ENCODE measurements at regions not wholly inside any gene's neighbourhood (a gene's known extent, or its start where the extent isn't known, plus 50 kb on each side); places are given as distances from the start of the nearest gene placed in this dataset.

DNA sequence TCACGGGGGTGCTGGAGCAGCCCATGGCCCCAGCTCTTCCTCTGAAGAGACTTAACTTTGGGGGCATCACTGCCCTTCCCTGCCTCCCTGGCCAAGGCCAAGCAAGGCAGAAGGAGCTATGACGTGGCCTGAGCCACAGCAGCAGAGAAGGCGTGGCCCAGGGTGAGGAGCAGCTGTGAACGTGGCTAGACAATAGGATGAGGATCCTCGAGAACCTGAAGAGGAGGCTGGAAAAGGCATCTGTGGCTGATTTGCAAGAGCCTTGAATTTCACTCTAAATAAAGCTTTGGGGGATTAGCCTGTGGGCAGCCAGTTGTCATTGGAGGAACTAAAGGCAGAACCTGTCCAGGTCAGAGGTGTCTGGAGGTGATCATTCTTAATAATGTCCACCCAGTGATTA is 652.9 kb upstream of the ID2 start:
- Histone ChIP-seq H3K27me3 (ENCODE audit: insufficient read depth, low read length) (no peaks in the 10 kb centered on the region), H3K4me1 (ENCODE audit: control insufficient read depth in 1 of 2, insufficient read depth in 2 of 2, low read length in 2 of 2) (peaks cover 5 to 10% of the 10 kb centered on the region in 2 experiments; a peak in 3 of 4 replicates), H4K20me1 (ENCODE audit: insufficient read depth) (no peaks in the 10 kb centered on the region), H3K9me3 (ENCODE audit: control insufficient read depth in 1 of 2, insufficient read depth in 1 of 2, low read depth in 1 of 2, low read length in 2 of 2) (no peaks in the 10 kb centered on the region), H3K9me2 (ENCODE audit: insufficient read depth) (no peaks in the 10 kb centered on the region), H3K4me2 (ENCODE audit: low read length) (no peak overlapping the region), H3K36me3 (ENCODE audit: control insufficient read depth in 1 of 2, insufficient read depth in 2 of 2, low read length in 2 of 2) (no peaks in the 10 kb centered on the region), H3K27ac (ENCODE audit: low read depth, low read length) (no peak overlapping the region), H2AFZ (ENCODE audit: low read depth, low read length, poor library complexity, severe bottlenecking) (no peak overlapping the region), H3K4me3 (replicated peaks in 1 of 2; ENCODE audit: low read depth in 1 of 2, low read length in 2 of 2) (no peak overlapping the region), H3K79me2 (ENCODE audit: insufficient read depth, low read length) (no peaks in the 10 kb centered on the region), H3K9ac (ENCODE audit: low read length) (no peak overlapping the region)
- intact Hi-C loops (cut with micrococcal nuclease), result no loop called here
- CTCF ChIA-PET, result no interaction called here
- TF ChIP-seq, protein P1, sequence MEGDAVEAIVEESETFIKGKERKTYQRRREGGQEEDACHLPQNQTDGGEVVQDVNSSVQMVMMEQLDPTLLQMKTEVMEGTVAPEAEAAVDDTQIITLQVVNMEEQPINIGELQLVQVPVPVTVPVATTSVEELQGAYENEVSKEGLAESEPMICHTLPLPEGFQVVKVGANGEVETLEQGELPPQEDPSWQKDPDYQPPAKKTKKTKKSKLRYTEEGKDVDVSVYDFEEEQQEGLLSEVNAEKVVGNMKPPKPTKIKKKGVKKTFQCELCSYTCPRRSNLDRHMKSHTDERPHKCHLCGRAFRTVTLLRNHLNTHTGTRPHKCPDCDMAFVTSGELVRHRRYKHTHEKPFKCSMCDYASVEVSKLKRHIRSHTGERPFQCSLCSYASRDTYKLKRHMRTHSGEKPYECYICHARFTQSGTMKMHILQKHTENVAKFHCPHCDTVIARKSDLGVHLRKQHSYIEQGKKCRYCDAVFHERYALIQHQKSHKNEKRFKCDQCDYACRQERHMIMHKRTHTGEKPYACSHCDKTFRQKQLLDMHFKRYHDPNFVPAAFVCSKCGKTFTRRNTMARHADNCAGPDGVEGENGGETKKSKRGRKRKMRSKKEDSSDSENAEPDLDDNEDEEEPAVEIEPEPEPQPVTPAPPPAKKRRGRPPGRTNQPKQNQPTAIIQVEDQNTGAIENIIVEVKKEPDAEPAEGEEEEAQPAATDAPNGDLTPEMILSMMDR (IDR thresholded peaks at IDR 0.05 in 2 of 3, conservative IDR thresholded peaks at IDR 0.05 in 1 of 3; ENCODE audit: borderline replicate concordance in 1 of 3, insufficient read depth in 1 of 3, low read depth in 2 of 3, low read length in 2 of 3), result no peak
- no peak for TF ChIP-seq ZNF274 (IDR thresholded peaks at IDR 0.05; ENCODE audit: low read depth, low read length)
- TF ChIP-seq ELF1 (IDR thresholded peaks at IDR 0.05; ENCODE audit: borderline replicate concordance, low read depth), result no peak
- no peak for TF ChIP-seq EGR1 (IDR thresholded peaks at IDR 0.05; ENCODE audit: low read depth)
- RAD21 ChIA-PET (ENCODE audit: low non-redundant PET in 1 of 2, low total read pairs in 2 of 2, uncharacterized antibody in 2 of 2, unreplicated experiment in 2 of 2), result no interaction called here
- POLR2A ChIA-PET, result no interaction called here
- no peak for ATAC-seq
- no TSS peak for BruUV-seq (replicated peaks)
- DNase-seq (ENCODE audit: low read depth, low spot score), result no peak

DNA sequence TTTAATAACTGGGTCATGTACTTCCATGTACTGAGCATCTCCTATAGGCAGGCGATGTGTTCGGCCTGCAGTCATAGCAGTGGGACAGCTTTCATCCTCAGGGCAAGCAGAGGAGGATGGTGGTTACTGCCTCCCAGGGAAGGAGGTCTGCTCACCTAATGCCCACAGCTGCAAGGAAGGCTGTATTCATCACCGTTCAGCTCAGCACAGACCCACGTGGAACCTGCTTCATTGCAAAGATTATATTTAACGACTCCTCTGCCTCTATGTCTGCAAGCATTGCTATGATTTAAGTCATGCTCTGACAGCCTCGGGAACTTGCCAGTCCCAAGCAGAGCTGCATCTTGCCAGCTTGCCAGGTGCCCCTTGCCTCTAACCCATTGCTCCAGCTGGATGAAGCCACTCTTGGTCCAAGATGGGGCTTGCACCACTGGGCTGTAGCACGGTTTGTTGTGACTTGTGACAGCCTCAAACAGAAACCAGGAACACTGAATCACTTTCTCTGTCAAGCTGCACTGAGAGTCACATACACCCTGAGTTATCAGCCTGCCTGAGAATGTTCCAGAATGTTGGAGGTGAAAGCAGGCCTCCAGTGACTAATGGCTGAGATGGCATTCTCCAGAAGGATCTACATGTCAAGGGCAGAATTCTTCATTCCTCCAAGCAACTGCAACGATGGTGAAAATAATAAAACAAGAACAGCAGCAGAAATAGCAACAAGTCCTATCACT is 651.1 kb upstream of the ID2 start:
- Histone ChIP-seq H3K9me2 (ENCODE audit: insufficient read depth) (no peaks in the 10 kb centered on the region), H3K4me3 (replicated peaks in 1 of 2; ENCODE audit: low read depth in 1 of 2, low read length in 2 of 2) (no peak overlapping the region), H3K27ac (ENCODE audit: low read depth, low read length) (no peak overlapping the region), H3K36me3 (ENCODE audit: control insufficient read depth in 1 of 2, insufficient read depth in 2 of 2, low read length in 2 of 2) (no peaks in the 10 kb centered on the region), H3K27me3 (ENCODE audit: insufficient read depth, low read length) (no peaks in the 10 kb centered on the region), H3K4me2 (ENCODE audit: low read length) (no peak overlapping the region), H3K4me1 (ENCODE audit: control insufficient read depth in 1 of 2, insufficient read depth in 2 of 2, low read length in 2 of 2) (peaks cover 5 to 10% of the 10 kb centered on the region in 2 experiments; a peak in 3 of 4 replicates), H3K9ac (ENCODE audit: low read length) (no peak overlapping the region), H3K79me2 (ENCODE audit: insufficient read depth, low read length) (no peaks in the 10 kb centered on the region), H2AFZ (ENCODE audit: low read depth, low read length, poor library complexity, severe bottlenecking) (no peak overlapping the region), H3K9me3 (ENCODE audit: control insufficient read depth in 1 of 2, insufficient read depth in 1 of 2, low read depth in 1 of 2, low read length in 2 of 2) (no peaks in the 10 kb centered on the region), H4K20me1 (ENCODE audit: insufficient read depth) (no peaks in the 10 kb centered on the region)
- CTCF ChIA-PET, result no interaction called here
- RAD21 ChIA-PET (ENCODE audit: low non-redundant PET in 1 of 2, low total read pairs in 2 of 2, uncharacterized antibody in 2 of 2, unreplicated experiment in 2 of 2), result no interaction called here
- ATAC-seq, result no peak
- POLR2A ChIA-PET, result no interaction called here
- no TSS peak for BruUV-seq (replicated peaks)
- DNase-seq (ENCODE audit: low read depth, low spot score), result no peak
- TF ChIP-seq TCF7L2 (IDR thresholded peaks at IDR 0.05; ENCODE audit: borderline replicate concordance, extremely low read depth, insufficient read depth, insufficient read length), result no peak
- TF ChIP-seq YY1 (IDR thresholded peaks at IDR 0.05; ENCODE audit: extremely low read depth, insufficient replicate concordance, low read depth, low read length), result no peak
- TF ChIP-seq, protein P2, sequence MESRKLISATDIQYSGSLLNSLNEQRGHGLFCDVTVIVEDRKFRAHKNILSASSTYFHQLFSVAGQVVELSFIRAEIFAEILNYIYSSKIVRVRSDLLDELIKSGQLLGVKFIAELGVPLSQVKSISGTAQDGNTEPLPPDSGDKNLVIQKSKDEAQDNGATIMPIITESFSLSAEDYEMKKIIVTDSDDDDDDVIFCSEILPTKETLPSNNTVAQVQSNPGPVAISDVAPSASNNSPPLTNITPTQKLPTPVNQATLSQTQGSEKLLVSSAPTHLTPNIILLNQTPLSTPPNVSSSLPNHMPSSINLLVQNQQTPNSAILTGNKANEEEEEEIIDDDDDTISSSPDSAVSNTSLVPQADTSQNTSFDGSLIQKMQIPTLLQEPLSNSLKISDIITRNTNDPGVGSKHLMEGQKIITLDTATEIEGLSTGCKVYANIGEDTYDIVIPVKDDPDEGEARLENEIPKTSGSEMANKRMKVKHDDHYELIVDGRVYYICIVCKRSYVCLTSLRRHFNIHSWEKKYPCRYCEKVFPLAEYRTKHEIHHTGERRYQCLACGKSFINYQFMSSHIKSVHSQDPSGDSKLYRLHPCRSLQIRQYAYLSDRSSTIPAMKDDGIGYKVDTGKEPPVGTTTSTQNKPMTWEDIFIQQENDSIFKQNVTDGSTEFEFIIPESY (IDR thresholded peaks at IDR 0.05; ENCODE audit: extremely low read depth, insufficient replicate concordance, low read length), result no peak
- TF ChIP-seq ELF1 (IDR thresholded peaks at IDR 0.05; ENCODE audit: borderline replicate concordance, low read depth), result no peak
- no peak for TF ChIP-seq CEBPB (IDR thresholded peaks at IDR 0.05; ENCODE audit: low read depth)
- no peak for TF ChIP-seq FOSL1 (IDR thresholded peaks at IDR 0.05; ENCODE audit: low read depth)
- intact Hi-C loops (cut with micrococcal nuclease), result no loop called here
